GM10266 (cell line): ENCODE measurements at regions not wholly inside any gene's neighbourhood (a gene's known extent, or its start where the extent isn't known, plus 50 kb on each side); places are given as distances from the start of the nearest gene placed in this dataset.

ENCODE experiments used
- DNase-seq: peaks from one replicate; pipeline ENCODE4 v3.0.0; 2012; ENCODE audit errors: extremely low spot score
- CTCF ChIP-seq: IDR thresholded peaks from 2 replicates; pipeline ENCODE4 v1.5.1; 2012; ENCODE audit warnings: mild to moderate bottlenecking, low read depth; ENCODE audit not compliant: control insufficient read depth, insufficient read depth; ENCODE audit errors: missing control alignments

- DNase-seq: peak; percentile 26
Observed at GRCh38 chr18:55778788-55779690, 191.0 kb upstream of the TCF4 start.

GRCh38 chr18:55777666-55778304 is 189.8 kb upstream of the TCF4 start:
- no peak for DNase-seq
- no peak for TF ChIP-seq CTCF

More at GRCh38 chr18:55778788-55779690, 191.0 kb upstream of the TCF4 start:
- TF ChIP-seq CTCF: no peak

- DNase-seq: no peak
- no peak for TF ChIP-seq CTCF
Observed at GRCh38 chr18:55775972-55776371, 188.0 kb upstream of the TCF4 start.

- TF ChIP-seq CTCF: no peak
- DNase-seq: no peak
Observed at GRCh38 chr18:55774505-55774904, 186.5 kb upstream of the TCF4 start.

GRCh38 chr18:55768255-55768654 is 180.3 kb upstream of the TCF4 start:
- no peak for TF ChIP-seq CTCF
- DNase-seq: no peak

- no peak for TF ChIP-seq CTCF
- DNase-seq: no peak
Observed at GRCh38 chr18:55764386-55764785, 176.4 kb upstream of the TCF4 start.

GRCh38 chr18:55763805-55764204 is 175.8 kb upstream of the TCF4 start:
- DNase-seq: no peak
- TF ChIP-seq CTCF: no peak
